CD4-positive, alpha-beta T cell (primary cell): ENCODE measurements at regions not wholly inside any gene's neighbourhood (a gene's known extent, or its start where the extent isn't known, plus 50 kb on each side); places are given as distances from the start of the nearest gene placed in this dataset.

Experiments
- ATAC-seq: fragments of 200-7000 bp; cut with Tn5 transposase; one replicate; pipeline ENCODE4 v1.10.0; 2022; ENCODE audit warnings: mild to moderate bottlenecking; ENCODE audit not compliant: poor library complexity
- CTCF ChIA-PET: fragments of 350-600 bp; sonication (Branson Sonifier 250); formaldehyde crosslinking; loops from one replicate; lab custom pipeline; 2021; ENCODE audit warnings: antibody characterized with exemption, inconsistent platforms; lab: Charles Lee
- POLR2A ChIA-PET: fragments of 350-600 bp; sonication (Branson Sonifier 250); formaldehyde crosslinking; loops from one replicate; lab custom pipeline; 2021; ENCODE audit warnings: antibody characterized with exemption, inconsistent platforms; lab: Charles Lee
- DNase-seq, 14 experiments: peaks; one replicate each; pipeline ENCODE4 v3.0.0-alpha.2; 2013 to 2020; ENCODE audit warnings: mixed read lengths in 2 of 14
- H3K27ac ChIP-seq, 2 donors: one replicate each; pipeline versions ENCODE4 v1.5.1 to v1.7.0; 2013; ENCODE audit warnings: low read length in 2 of 2, low read depth in 1 of 2, mild to moderate bottlenecking in 1 of 2
- H3K27me3 ChIP-seq, 2 experiments: 1 replicate in 1 of 2; 2 replicates in 1 of 2; pipeline versions ENCODE4 v1.6.1 to v1.7.0; 2013; ENCODE audit warnings: low read length in 2 of 2, control low read depth in 1 of 2, mild to moderate bottlenecking in 1 of 2, moderate library complexity in 1 of 2; ENCODE audit not compliant: insufficient read depth in 2 of 2, control insufficient read depth in 1 of 2
- H3K36me3 ChIP-seq: one replicate; pipeline ENCODE4 v1.6.1; 2013; ENCODE audit warnings: low read length, control low read depth; ENCODE audit not compliant: insufficient read depth
- H3K4me1 ChIP-seq: one replicate; pipeline ENCODE4 v1.6.1; 2013; ENCODE audit warnings: low read length, control low read depth; ENCODE audit not compliant: insufficient read depth
- H3K4me3 ChIP-seq: one replicate; pipeline ENCODE4 v1.5.1; 2013; ENCODE audit warnings: mild to moderate bottlenecking, low read length, moderate library complexity
- H3K9me3 ChIP-seq, 2 experiments: 1 replicate in 1 of 2; 2 replicates in 1 of 2; pipeline versions ENCODE4 v1.6.1 to v1.7.0; 2013; ENCODE audit warnings: low read length in 2 of 2, mild to moderate bottlenecking in 2 of 2, control low read depth in 1 of 2, moderate library complexity in 1 of 2; ENCODE audit not compliant: control insufficient read depth in 1 of 2, insufficient read depth in 1 of 2
- H3K27ac Mint-ChIP-seq: one replicate; pipeline ENCODE4 v1.8.0; 2020; ENCODE audit warnings: mixed read lengths
- H3K27me3 Mint-ChIP-seq: one replicate; pipeline ENCODE4 v1.8.0; 2021; ENCODE audit warnings: mixed read lengths
- H3K36me3 Mint-ChIP-seq: one replicate; pipeline ENCODE4 v1.8.0; 2021; ENCODE audit warnings: low read depth, mixed read lengths
- H3K4me1 Mint-ChIP-seq: one replicate; pipeline ENCODE4 v1.8.0; 2021; ENCODE audit warnings: low read depth, mixed read lengths
- H3K4me3 Mint-ChIP-seq: one replicate; pipeline ENCODE4 v1.8.0; 2020; ENCODE audit warnings: mild to moderate bottlenecking, mixed read lengths
- H3K9me3 Mint-ChIP-seq: one replicate; pipeline ENCODE4 v1.8.0; 2020; ENCODE audit warnings: mixed read lengths
- intact Hi-C, 2 experiments: fragments of 100-400 bp; cut with DNase I in 1 of 2; cut with micrococcal nuclease in 1 of 2; formaldehyde crosslinking; loops; one replicate each; pipeline versions ENCODE4 v1.15.1 to v1.9.0; 2023 to 2025; cut with DNase I, micrococcal nuclease
- TF ChIP-seq, protein P1 (sequence below): fragments of 200-600 bp; IDR thresholded peaks from one replicate; pipeline ENCODE4 v1.8.0; 2022; ENCODE audit warnings: antibody characterized with exemption, mild to moderate bottlenecking

DNA sequence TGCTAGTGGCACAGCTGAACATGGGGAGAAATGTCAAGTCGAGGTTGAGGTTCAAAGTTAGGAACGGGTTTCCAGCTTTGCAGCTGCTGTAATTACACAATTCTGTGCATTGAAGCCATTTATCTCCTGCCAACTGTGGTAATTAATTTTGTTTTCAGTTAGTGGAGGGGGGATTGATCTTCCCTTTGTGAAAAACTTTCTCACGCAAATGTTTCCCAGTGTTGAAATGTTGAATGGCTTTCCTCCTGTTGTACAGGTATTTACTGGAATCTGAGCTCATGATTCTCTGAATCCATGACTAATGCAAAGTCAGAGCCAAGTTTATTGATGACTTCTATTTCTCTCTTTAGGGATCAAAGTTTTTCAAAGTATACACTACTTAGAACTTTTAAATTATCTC is 198.4 kb upstream of the SLC35B3 start:
- Mint-ChIP-seq H3K4me1 (no peaks in the 10 kb centered on the region), H3K4me3 (no peak overlapping the region), H3K36me3 (no peaks in the 10 kb centered on the region), H3K27me3 (no peaks in the 10 kb centered on the region), H3K27ac (no peak overlapping the region), H3K9me3 (peaks cover 10% of the 10 kb centered on the region)
- Histone ChIP-seq H3K4me1 (no peaks in the 10 kb centered on the region), H3K4me3 (no peak overlapping the region), H3K9me3 (peaks cover 6 to 9% of the 10 kb centered on the region in 2 experiments), H3K36me3 (no peaks in the 10 kb centered on the region), H3K27ac (no peak overlapping the region), H3K27me3 (no peaks in the 10 kb centered on the region)
- intact Hi-C loops, result no loop called here
- ChIA-PET POLR2A (no interaction called here), CTCF (no interaction called here)
- TF ChIP-seq, protein P1, sequence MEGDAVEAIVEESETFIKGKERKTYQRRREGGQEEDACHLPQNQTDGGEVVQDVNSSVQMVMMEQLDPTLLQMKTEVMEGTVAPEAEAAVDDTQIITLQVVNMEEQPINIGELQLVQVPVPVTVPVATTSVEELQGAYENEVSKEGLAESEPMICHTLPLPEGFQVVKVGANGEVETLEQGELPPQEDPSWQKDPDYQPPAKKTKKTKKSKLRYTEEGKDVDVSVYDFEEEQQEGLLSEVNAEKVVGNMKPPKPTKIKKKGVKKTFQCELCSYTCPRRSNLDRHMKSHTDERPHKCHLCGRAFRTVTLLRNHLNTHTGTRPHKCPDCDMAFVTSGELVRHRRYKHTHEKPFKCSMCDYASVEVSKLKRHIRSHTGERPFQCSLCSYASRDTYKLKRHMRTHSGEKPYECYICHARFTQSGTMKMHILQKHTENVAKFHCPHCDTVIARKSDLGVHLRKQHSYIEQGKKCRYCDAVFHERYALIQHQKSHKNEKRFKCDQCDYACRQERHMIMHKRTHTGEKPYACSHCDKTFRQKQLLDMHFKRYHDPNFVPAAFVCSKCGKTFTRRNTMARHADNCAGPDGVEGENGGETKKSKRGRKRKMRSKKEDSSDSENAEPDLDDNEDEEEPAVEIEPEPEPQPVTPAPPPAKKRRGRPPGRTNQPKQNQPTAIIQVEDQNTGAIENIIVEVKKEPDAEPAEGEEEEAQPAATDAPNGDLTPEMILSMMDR, result no peak
- no peak for ATAC-seq
- no peak for DNase-seq

DNA sequence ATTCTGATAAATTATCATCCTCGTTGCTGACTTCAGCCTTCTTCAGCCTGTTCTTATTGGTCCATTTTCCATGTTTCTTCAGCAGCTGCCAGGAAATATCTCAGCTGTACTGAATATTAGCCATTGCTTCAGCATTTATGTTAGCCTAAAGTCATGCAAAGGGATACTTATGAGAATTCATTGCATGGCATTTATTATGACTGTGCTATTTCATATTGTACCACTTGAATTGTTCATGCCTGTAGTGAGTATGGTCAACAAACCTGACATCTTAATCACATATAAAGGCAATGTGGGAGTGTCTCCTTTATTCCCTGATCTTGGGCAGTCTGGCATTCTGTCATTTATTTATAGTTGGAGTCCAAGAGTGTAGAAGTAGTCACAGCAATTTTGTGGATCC is 193.4 kb upstream of the SLC35B3 start:
- Mint-ChIP-seq H3K27me3 (no peaks in the 10 kb centered on the region), H3K9me3 (peaks cover 10% of the 10 kb centered on the region), H3K27ac (no peak overlapping the region), H3K4me1 (no peaks in the 10 kb centered on the region), H3K36me3 (no peaks in the 10 kb centered on the region), H3K4me3 (no peak overlapping the region)
- H3K4me3 ChIP-seq, result no peak overlapping the region
- no peaks in the 10 kb centered on the region for H3K4me1 ChIP-seq
- H3K27me3 ChIP-seq, result no peaks in the 10 kb centered on the region
- POLR2A ChIA-PET, result no interaction called here
- H3K36me3 ChIP-seq, result no peaks in the 10 kb centered on the region
- DNase-seq (no peak), ATAC-seq (no peak)
- TF ChIP-seq, protein P1, result no peak
- H3K27ac ChIP-seq, result no peak overlapping the region
- H3K9me3 ChIP-seq, result peaks cover 0 to 4% of the 10 kb centered on the region in 2 experiments
- intact Hi-C loops, result no loop called here
- CTCF ChIA-PET, result no interaction called here

DNA sequence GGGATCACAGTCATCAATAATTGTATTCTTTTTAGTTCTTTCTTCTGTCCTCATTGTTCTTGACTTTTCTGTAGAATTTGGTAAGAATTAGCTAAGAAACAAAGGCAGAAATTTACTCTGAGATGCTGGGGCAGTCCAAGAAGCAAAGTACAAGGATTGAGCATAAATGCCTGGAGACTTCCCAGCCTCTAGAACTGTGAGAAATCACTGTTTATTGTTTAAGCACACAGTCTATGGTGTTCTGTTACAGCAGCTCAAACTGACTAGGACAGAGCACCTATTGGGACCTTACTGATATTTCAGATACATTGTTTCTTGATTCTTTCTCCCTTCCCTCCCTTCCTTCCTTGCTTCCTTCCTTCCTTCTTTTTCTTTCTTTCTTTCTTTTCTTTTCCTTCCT is 192.7 kb upstream of the SLC35B3 start:
- ATAC-seq (no peak), DNase-seq (no peak)
- Histone ChIP-seq H3K9me3 (peaks cover 0 to 6% of the 10 kb centered on the region in 2 experiments), H3K4me3 (no peak overlapping the region), H3K36me3 (no peaks in the 10 kb centered on the region), H3K4me1 (no peaks in the 10 kb centered on the region), H3K27me3 (no peaks in the 10 kb centered on the region), H3K27ac (no peak overlapping the region)
- Mint-ChIP-seq H3K27ac (no peak overlapping the region), H3K4me3 (no peak overlapping the region), H3K36me3 (no peaks in the 10 kb centered on the region), H3K27me3 (no peaks in the 10 kb centered on the region), H3K9me3 (peaks cover 10% of the 10 kb centered on the region), H3K4me1 (no peaks in the 10 kb centered on the region)
- TF ChIP-seq, protein P1, result no peak
- POLR2A ChIA-PET, result no interaction called here
- CTCF ChIA-PET, result no interaction called here
- intact Hi-C loops, result no loop called here
